NCI-H1930 (cell line): ENCODE measurements at regions not wholly inside any gene's neighbourhood (a gene's known extent, or its start where the extent isn't known, plus 50 kb on each side); places are given as distances from the start of the nearest gene placed in this dataset.

Source experiments
- DNase-seq, 2 experiments: peaks; one replicate each; lab custom pipeline; 2025; lab: John Stamatoyannopoulos, UW

DNA sequence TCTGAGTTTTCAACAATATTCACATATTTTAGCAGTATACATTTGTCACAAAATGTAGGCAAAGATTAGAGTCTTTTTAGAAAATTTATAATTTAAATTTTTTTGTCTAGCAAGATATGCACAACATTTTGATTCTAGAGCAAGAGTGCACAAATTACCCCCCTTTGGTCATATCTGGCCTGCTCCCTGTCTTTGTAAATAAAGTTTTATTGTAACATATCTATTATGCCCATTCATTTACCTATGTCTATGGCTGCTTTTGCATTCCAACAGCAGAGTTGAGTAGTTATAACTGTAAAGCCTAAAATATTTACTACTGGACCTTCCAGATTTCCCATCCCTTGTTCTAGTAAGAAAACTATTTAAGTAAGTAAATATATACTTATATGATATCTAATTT, 430.7 kb downstream of the EDEM1 start:
- no peak for DNase-seq

DNA sequence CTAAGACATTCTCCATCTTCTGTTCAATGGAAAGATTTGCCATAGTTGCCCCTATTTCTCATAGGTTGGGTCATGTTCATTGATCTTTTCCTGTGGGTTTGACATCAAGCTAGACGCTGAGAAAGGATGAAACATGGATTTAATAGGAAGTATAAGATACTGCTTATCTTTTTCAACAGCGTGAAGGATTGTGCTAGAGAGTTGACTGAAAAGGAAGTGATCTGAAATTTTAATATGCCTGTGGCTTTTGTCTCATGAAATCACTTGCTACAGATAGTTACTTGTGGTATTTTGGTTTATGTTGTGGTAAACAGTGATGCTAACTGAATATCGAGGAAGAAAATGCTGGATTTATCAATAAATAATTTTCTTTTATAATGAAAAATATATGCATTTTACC, 442.9 kb downstream of the EDEM1 start:
- no peak for DNase-seq

DNA sequence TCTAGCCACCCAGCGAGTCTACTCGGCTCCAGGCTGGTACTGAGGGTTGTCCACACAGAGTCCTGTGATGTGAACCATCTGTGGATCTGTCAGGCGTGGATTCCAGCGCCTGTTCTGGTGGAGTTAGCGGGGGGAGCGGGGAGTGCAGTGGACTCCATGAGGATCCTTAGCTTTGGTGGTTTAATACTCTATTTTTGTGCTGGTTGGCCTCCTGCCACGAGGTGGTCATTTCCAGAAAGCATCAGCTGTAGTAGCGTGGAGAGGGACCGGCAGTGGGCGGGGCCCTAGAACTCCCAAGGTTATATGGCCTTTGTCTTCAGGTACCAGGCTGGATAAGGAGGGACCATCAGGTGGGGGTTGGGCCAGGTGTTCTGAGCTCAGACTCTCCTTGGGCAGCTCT, 446.5 kb downstream of the EDEM1 start:
- DNase-seq, result no peak

DNA sequence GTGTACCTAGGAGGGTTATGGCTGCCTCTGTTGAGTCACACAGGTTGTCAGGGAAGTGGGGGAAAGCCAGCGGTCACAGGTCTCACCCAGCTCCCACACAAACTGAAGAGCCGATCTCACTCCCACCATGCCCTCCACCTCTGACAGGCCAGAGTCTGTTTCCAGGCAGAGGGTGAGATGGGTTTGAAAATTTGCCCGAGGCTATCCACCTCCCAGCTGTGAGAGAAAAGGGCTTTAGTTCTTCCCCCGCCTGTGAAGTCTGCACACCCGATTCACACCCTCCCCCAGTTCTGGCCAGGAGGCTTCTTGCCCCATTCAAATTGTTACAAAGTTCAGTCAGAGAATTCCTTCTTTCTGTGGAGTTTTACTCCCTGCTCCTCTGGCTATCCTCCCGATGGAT, 446.9 kb downstream of the EDEM1 start:
- no peak for DNase-seq

DNA sequence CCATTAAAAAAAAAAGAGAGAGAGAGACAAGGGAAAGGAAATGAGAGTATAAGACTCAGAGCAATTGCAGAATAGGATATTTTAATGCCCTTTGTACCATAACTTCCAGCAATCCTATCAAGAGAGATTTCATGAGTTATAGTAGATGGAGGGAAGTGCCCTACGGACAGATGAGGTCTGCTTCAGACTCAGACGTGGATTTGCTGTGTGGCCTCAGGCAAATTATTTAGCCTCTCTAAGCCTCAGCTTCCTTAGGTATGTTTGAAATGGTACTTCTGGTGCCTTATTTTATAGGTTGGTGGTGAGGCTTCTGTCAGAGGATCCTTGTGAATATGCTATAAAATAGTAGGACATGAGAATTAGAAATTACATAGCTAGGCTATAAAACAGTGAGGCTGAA, 448.2 kb downstream of the EDEM1 start:
- no peak for DNase-seq

DNA sequence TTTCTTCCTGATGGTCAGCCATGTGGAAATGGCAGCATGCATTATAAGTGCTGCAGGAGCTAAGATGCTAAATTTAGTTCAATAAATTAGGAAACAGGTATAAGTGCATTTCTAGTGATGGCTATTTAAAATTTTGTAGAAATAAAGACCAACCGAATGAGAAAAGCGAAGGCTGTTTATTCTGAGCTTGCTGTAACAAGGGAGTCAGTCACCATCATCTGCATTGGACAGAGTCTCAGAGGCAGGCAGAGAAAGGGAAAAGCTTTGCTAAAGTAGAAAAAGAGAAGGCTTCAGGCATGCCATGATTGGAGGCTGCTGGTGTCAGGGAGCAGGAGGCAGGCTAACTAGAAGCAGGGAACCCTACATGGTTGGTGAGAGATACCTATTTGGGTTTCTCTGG, 451.0 kb downstream of the EDEM1 start:
- DNase-seq, result no peak

DNA sequence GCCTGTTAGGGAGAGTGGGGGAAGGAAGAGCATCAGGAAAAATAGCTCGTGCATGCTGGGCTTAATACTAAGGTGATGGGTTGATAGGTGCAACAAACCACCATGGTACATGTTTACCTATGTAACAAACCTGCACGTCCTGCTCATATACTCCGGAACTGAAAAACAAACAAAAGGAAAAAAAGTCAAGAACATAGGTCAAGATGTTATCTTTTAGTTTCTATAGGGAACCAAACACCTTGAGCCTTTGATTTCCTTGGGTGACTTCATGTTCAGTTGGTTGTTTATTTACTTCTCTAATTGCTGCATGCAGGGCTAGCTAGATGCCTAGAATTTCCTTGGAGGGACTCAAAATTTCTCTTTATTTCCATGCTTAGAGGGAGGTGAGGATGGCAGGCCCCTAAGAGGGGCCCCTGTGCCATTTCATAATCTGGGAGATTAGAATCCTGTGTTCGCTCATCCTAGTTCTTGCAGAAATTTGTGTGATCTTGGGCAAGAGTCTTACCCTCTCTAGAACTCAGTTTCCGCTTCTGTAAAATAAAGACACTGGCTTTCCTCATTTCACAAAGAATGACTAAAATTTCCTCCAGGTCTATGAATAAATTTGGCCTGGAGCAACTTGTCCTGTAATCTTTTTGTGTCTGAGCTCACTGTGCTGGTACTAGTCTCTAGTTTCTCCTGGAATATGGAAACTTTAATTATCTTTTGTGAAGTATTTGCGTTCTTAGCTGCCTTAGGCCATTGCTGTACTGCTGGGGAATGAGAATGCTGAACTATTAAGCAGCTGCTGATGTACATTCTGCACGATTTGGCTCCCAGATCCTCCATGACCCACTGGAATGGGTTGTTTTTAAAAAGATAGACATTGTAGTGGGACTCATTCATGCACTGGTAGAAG, 457.5 kb downstream of the EDEM1 start:
- no peak for DNase-seq

DNA sequence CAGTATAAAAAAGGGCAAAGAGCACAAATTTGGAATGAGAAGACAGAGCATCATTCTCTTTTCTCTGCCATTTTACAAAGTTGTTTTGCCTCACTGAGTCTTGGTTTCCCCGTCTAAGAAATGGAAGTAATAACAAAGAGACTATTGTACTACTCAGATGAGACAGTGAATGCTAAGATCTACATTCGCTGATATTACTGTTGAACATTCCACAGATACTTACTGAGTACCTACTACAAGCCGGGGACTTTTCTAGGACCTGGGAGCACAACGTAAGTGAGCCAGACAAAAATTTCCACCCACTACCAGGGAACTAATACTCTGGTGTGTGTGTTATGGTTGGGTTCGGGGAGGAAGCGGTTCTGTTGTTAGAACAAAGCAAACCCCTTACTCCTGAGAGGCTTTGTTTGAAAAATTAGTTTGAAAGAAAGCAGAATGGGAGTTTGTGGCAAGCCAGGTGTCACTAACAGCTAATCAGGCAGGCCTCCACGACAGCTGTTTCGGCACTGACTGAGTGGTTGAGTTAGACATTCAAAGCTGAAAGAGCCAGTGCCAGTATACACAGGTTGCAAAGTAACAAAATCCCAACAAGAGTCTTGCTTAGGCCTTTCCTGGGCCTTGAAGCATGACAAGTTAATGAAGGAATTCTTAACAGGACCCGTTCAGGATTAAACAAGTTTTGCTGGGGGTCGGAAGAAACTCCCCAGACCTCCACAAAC, 458.3 kb downstream of the EDEM1 start:
- DNase-seq, result no peak

DNA sequence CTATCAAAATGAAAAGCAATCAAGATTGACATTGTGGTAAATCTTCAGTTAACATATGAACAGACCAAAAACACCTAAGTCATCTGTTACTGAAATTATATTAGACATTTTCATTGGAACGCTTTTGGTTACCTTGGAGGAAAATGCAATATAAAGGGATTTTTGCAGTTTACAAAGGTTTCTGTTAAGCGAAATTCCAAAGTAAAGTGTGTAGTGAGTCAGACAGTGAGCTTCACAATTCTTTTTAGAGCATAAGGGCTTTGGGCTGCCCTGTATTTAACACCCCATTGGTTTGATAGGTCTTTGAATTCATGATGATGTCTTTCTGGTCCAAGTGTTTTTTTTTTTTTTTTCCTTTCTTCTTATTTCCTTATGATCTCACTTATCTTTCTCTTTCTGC, 462.8 kb downstream of the EDEM1 start:
- DNase-seq, result no peak

DNA sequence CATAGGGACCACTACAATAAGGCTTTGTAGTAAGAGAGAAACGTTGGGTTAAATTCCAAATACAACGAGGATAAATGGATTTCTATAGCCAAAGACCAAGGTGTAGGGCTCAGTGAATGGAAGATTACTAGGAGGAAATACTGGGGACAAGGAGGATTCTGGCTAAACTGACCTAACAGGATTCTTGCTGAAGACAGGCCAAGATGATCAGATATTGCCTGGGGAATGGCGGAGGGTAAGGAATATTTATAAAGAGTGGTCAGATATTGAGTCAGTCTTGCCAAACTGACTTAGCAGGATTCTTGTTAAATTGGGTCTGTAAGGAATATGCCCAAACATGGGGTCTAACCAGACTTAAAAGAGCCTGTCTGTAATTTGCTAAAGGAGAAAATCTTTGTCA, 463.8 kb downstream of the EDEM1 start:
- no peak for DNase-seq

DNA sequence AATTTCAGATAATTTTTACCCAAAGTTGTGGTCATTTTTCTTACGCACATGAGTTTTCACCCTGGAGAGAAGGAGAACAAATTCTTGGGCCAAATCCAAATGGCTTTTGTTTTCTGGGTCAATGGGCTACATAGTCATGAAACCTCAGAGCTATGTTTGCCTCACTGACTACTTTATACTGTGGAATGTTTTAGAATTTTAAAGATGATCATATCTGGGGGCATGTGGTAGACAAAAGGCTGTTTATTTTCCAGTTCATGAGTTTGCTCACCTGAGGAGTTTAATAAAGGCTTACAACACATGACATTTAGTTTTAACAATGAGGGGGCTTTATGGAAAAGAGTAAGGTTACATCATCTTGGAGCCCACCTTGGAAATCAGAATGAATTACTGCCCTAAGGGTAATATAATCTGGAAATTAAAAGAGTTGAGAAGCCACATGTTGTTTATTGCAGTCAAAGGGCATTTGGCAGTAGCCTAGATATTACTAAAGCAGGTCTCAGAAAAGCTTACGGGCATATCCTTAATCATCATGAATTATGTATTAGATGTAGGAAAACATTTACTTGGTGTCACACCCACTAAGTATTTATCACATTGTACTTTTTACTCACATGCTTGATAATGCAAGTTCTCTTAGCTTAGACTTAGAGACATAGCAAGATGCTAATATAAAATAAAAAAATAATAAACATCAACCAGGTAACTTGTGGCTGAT, 466.1 kb downstream of the EDEM1 start:
- no peak for DNase-seq

DNA sequence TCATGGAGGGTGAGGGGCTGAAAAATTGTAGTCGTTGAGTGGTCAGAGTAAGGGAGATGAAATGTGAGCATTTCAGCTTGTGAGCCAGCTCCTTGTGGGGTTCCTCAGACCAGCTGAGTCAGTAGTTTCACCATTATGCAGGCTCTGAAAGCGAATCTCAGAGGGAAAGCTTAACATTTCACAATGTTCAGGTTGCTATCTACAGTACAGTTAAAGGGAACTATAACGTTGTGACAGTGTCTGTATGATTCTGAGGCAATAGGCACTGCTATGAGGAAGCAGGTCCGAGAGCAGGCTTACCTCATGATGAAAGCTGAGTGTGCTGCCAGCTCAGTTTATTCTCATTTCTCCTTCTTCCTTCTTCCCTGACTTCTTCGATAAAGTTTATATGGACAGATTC, 469.6 kb downstream of the EDEM1 start:
- no peak for DNase-seq

DNA sequence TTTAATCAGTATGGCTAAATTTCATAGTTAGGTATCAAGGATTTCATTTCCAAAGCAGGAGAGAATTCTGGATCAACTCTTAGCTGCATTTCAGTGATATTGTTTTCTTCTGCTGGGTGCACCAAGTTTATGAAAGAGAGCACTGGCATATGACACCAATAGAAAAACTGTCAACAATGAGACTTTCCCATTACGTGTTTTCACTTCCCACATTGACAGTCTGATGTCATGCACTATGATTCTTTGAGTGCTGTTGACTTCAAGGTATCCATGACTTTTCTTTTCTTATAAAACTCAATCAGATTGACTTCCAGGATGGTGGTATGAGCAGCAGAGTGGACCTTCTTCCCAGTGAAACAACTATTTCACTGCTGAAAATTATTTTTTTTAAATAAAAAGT, 476.1 kb downstream of the EDEM1 start:
- DNase-seq, result no peak

DNA sequence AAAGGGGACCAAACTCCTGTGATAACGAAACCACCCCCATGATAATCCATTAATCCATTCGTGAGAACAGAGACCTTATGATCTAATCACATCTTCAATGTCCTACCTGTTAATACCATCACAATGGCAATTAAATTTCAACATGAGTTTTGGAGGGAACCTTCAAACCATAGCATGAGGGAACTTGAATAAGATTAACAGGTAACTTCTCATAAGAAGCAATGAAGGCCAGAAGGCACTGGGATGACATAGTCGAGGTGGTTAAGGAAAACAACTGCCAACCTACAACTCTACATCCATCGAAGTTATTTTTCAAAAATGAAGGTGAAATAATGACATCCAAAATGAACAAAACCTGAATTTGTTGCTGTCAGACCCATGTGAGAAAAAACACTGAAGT, 478.9 kb downstream of the EDEM1 start:
- no peak for DNase-seq

DNA sequence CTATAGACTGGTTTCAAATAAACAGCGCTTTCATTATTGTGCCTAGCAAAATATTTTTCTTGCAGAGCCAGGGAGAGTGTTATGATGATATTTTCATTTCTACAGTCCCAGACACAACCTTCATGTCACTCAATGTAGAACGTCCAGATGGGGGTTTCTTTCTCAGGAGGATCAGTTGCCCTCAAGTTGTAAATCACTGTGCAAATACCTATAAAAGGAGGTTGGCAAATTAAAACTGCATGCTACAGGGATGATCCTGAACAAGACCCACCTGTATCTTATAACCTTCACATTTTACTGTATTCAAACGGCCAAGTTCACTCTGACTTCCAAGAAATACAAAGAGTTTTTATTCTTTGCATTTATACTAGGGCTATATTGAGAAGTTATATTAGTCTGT, 486.0 kb downstream of the EDEM1 start:
- DNase-seq, result no peak

DNA sequence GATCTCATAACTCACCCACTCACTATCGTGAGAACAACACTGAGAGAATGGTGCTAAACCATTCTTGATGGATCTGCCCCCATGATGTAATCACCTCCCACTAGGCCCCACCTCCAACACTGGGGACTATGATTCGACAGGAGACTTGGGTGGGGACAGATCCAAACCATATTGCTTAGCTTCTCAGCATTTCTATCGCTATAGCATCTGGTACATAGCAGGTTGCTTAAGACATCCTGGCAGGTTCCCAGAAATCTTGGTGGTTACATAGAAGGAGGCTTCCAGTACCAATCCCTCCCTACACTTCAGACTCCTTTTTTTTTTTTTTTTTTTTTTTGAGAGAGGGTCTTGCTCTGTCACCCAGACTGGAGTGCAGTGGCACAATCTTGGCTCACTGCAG, 487.8 kb downstream of the EDEM1 start:
- DNase-seq, result no peak

DNA sequence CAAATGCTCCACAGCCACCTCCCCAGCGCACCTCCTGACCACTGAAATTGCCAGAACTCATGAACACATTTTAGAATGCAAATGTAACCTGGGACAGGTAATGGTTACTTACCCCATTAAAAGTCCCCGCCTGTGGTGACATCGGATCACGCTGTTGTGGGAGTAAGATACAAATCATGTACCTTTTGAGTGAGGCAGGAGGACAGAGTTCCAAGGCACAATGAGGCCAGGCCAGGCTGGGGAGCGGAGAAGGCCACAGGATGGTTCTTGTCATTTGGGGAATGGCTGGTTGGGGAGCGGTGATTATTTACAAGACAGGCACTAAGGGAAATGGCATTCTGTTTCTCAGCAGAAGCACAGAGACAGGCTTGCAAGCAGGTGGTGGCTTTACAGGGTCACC, 490.0 kb downstream of the EDEM1 start:
- no peak for DNase-seq

DNA sequence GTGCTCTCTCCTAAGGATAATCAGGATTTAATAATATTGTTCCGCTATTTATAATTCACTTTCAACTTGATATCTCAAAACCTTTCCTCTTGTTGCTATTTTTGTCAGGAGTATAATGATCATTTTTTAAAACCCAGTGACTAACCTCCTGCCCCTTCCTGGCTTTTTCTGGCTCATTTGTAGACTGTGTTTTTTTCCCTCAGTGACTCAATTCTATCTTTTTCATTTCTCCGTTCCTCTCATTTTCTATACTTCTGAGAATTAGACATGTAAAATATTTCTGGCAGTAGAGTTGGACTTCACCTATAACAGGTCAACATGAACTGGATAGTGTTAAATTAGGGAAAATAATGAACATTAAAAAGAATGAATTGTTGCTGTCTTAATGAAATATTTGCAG, 490.7 kb downstream of the EDEM1 start:
- no peak for DNase-seq

DNA sequence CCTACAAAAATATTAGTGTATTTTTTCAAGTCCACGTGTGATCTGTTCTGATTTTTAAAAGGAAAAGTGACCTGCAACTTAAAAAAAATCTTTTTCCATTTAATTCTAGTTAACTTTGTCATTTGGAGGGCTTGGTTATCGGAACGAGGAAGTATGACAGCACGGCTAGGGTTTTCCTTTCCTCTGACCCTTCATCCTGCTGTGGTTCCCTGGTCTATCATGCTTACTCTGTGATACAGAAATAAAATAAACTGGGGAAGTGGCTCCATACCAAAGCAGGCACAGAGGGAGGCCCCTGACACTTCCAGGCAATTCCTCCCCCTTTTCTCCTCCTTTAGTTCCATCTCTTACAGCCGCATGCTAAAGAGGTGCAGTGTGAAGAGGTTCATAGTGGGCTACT, 491.3 kb downstream of the EDEM1 start:
- DNase-seq, result no peak

DNA sequence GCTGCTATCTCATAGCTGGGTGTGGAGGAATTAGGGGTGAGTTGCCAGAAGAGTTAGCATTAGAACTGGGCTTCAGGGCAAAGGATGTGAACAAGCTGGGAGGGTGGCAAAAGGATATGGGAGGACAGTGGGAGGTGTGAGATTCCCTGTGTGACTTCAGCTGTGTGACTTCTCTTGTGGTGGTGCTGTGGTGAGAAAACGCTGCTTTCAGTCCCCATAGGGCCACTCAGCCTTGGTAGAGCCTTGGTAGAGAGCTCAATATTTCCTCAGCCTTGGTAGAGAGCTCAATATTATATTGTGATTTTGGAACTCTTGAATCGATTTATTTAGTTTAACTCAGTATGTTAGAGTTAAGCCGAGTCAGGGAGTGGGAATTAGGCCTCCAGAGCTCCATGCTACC, 499.7 kb downstream of the EDEM1 start:
- no peak for DNase-seq

DNA sequence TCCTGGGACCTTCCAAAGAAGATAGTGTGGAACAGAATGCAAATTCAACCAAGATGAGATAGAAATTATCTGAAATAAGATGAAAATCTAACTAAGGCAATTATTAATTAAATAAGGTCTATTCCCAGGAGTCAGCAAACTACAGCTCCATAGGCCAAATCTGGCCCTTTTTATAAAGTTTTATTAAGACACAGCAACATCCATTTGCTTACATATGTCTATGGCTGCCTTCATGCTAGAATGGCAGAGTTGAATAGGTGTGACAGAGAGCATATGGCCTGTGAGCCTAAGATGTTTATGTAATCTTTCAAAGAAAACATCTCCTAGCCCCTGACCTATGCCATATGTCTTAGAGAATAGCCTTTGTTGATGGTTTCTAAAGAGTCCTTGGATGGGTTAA, 503.0 kb downstream of the EDEM1 start:
- DNase-seq, result no peak

DNA sequence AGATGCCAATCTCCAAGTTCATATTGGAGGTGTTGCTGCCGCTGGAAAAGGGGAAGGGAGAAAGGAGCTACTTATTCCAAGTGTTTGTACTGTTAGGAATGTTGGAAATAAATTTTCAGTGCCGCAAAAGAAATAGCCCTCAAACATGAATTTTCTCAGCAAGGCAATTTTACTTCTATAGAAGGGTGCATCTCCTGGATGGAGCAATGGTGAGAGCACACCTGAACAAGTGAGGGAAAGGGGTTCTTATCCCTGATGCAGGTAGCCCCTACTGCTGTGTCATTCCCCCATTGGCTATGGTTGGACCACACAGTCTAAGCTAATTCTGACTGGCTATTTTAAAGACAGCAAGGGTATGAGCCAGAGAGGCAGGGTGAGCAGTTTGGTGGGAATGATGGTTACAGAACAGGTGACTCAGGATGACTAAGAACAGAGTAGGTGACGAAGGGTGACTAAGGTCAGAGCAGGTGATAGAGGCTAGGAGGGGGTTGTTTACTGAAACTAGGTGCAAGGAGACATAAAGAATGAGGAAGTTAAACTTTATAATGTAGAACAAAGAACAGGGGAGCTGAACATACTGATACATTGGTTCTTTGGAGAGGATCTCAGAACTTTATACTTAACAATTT, 503.5 kb downstream of the EDEM1 start:
- no peak for DNase-seq

DNA sequence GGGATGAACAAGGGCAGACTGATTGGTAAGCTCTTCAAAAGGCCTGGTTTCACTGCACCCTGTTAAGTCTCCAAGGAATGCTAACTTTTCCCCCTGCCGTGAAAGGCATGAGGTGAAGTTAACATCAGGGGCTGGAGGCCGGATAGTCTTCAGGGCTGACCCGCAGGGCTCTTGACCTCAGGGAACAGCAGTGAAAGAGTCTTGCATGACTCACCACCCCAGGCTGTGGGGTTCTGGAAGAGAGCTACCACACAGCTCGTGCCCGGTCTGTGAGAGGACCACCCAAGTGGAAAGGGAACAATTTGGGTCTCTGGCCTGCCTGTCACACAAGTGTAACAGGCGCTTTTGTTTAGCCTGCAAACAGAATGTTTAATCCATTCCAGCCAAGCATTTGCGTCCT, 504.9 kb downstream of the EDEM1 start:
- no peak for DNase-seq
